Trophoblast cell (in vitro differentiated cells and primary cell): ENCODE measurements at regions not wholly inside any gene's neighbourhood (a gene's known extent, or its start where the extent isn't known, plus 50 kb on each side); places are given as distances from the start of the nearest gene placed in this dataset.

Experiments
- DNase-seq, 2 donors: peaks; one replicate each; pipeline ENCODE4 v3.0.0-alpha.2; 2016
- H2AFZ ChIP-seq: 2 replicates; pipeline ENCODE4 v1.6.1; 2013; ENCODE audit warnings: low read length, moderate library complexity, mild to moderate bottlenecking; ENCODE audit not compliant: insufficient read depth, poor library complexity
- H2AK5ac ChIP-seq: 2 replicates; pipeline ENCODE4 v1.6.1; 2013; ENCODE audit warnings: mild to moderate bottlenecking, low read length
- H2BK120ac ChIP-seq: 2 replicates; pipeline ENCODE4 v1.6.1; 2013; ENCODE audit warnings: low read length, mild to moderate bottlenecking, moderate library complexity; ENCODE audit not compliant: insufficient read depth, poor library complexity
- H2BK12ac ChIP-seq: 2 replicates; pipeline ENCODE4 v1.6.1; 2013; ENCODE audit warnings: mild to moderate bottlenecking, low read length, moderate library complexity
- H2BK5ac ChIP-seq: 2 replicates; pipeline ENCODE4 v1.6.1; 2013; ENCODE audit warnings: low read length, low read depth, moderate library complexity, mild to moderate bottlenecking; ENCODE audit not compliant: poor library complexity
- H3K14ac ChIP-seq: 2 replicates; pipeline ENCODE4 v1.6.1; 2013; ENCODE audit warnings: mild to moderate bottlenecking, low read length
- H3K18ac ChIP-seq: 2 replicates; pipeline ENCODE4 v1.6.1; 2013; ENCODE audit warnings: mild to moderate bottlenecking, low read length
- H3K23ac ChIP-seq: 2 replicates; pipeline ENCODE4 v1.6.1; 2013; ENCODE audit warnings: low read length
- H3K27ac ChIP-seq: 2 replicates; pipeline ENCODE4 v1.5.1; 2013; ENCODE audit warnings: low read depth, mild to moderate bottlenecking, inconsistent platforms, low read length, moderate library complexity
- H3K27me3 ChIP-seq: 2 replicates; pipeline ENCODE4 v1.6.1; 2013; ENCODE audit warnings: inconsistent platforms, mild to moderate bottlenecking, low read length, moderate library complexity; ENCODE audit not compliant: insufficient read depth
- H3K36me3 ChIP-seq, 2 experiments: 1 replicate in 1 of 2; 2 replicates in 1 of 2; pipeline ENCODE4 v1.6.1; 2013; ENCODE audit warnings: low read length in 2 of 2, mild to moderate bottlenecking in 2 of 2, moderate library complexity in 1 of 2; ENCODE audit not compliant: insufficient read depth in 2 of 2, control insufficient read depth in 1 of 2
- H3K4ac ChIP-seq: 2 replicates; pipeline ENCODE4 v1.6.1; 2013; ENCODE audit warnings: low read depth, mild to moderate bottlenecking, low read length, moderate library complexity
- H3K4me1 ChIP-seq, 2 experiments: 1 replicate in 1 of 2; 2 replicates in 1 of 2; pipeline ENCODE4 v1.6.1; 2013; ENCODE audit warnings: low read length in 2 of 2, mild to moderate bottlenecking in 2 of 2, moderate library complexity in 1 of 2; ENCODE audit not compliant: insufficient read depth in 2 of 2, control insufficient read depth in 1 of 2
- H3K4me2 ChIP-seq: 2 replicates; pipeline ENCODE4 v1.6.1; 2013; ENCODE audit warnings: inconsistent platforms, mild to moderate bottlenecking, low read length, moderate library complexity
- H3K4me3 ChIP-seq: 2 replicates; pipeline ENCODE4 v1.5.1; 2013; ENCODE audit warnings: mild to moderate bottlenecking, low read depth, low read length, inconsistent platforms
- H3K79me1 ChIP-seq: one replicate; pipeline ENCODE4 v1.6.1; 2013; ENCODE audit warnings: low read length
- H3K79me2 ChIP-seq: 2 replicates; pipeline ENCODE4 v1.6.1; 2013; ENCODE audit warnings: low read length, mild to moderate bottlenecking; ENCODE audit not compliant: control insufficient read depth, insufficient read depth, poor library complexity
- H3K9ac ChIP-seq: 2 replicates; pipeline ENCODE4 v1.6.1; 2013; ENCODE audit warnings: mild to moderate bottlenecking, low read length
- H3K9me3 ChIP-seq: 2 replicates; pipeline ENCODE4 v1.6.1; 2013; ENCODE audit warnings: low read depth, mild to moderate bottlenecking, control low read depth, inconsistent platforms, low read length; ENCODE audit not compliant: insufficient read depth
- H4K12ac ChIP-seq: 2 replicates; pipeline ENCODE4 v1.6.1; 2013; ENCODE audit warnings: low read depth, mild to moderate bottlenecking, low read length, moderate library complexity
- H4K8ac ChIP-seq: 2 replicates; pipeline ENCODE4 v1.6.1; 2013; ENCODE audit warnings: low read depth, mild to moderate bottlenecking, low read length, moderate library complexity
- H4K91ac ChIP-seq: one replicate; pipeline ENCODE4 v1.6.1; 2013; ENCODE audit warnings: low read depth, mild to moderate bottlenecking, low read length, moderate library complexity
- WGBS: extraction: QIAGEN DNeasy Blood & Tissue Kit; methylation state at CpG from one replicate; pipeline ENCODE4 v1.1.7; 2013; ENCODE audit warnings: missing lambda C conversion rate; ENCODE audit not compliant: insufficient read length, insufficient coverage; ENCODE audit errors: extremely low coverage; 5-methylcytosine and 5-hydroxymethylcytosine counted together

DNA sequence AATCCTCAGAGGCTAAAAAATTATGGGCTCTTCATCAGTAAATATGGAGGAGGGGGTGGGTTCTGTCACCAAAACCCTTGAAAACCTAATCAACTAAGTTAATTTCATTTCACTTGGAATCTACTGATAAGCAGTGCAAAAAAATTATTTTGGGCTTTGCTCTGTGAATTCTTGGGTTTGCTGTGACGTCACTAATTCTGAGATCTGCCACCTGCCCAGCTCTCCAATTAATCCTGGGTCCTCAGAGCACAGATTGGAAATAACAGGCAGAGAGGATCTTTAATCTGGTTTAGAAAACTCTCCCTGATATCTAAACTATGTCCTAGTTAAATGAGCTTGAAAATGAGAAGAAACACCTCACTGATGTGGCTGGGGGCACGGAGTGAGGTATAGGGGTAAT, 903.2 kb downstream of the AACS start:
- no peak overlapping the region for H4K12ac ChIP-seq
- no CpG with 5 or more reads among the region's 2 CpGs for WGBS
- no peak overlapping the region for H4K8ac ChIP-seq

GRCh38 chr12:125971981-125972380, 906.7 kb downstream of the AACS start:
- H2AFZ ChIP-seq = no peak overlapping the region
- H2AK5ac ChIP-seq = no peak overlapping the region
- no peaks in the 10 kb centered on the region for H3K9me3 ChIP-seq
- H3K4me3 ChIP-seq = no peak overlapping the region
- no peaks in the 10 kb centered on the region for H3K79me1 ChIP-seq
- no CpG with 5 or more reads among the region's 3 CpGs for WGBS
- no peak overlapping the region for H3K4ac ChIP-seq
- no peak for DNase-seq
- no peak overlapping the region for H3K14ac ChIP-seq
- no peaks in the 10 kb centered on the region for H3K4me1 ChIP-seq
- no peak overlapping the region for H3K23ac ChIP-seq
- no peak overlapping the region for H3K4me2 ChIP-seq
- H3K79me2 ChIP-seq = no peaks in the 10 kb centered on the region
- no peak overlapping the region for H3K27ac ChIP-seq
- no peak overlapping the region for H4K8ac ChIP-seq
- no peak overlapping the region for H4K12ac ChIP-seq
- H2BK5ac ChIP-seq = no peak overlapping the region
- H3K18ac ChIP-seq = no peak overlapping the region
- H3K36me3 ChIP-seq = no peaks in the 10 kb centered on the region
- no peak overlapping the region for H3K9ac ChIP-seq
- no peak overlapping the region for H4K91ac ChIP-seq
- no peak overlapping the region for H2BK120ac ChIP-seq
- H3K27me3 ChIP-seq = no peaks in the 10 kb centered on the region
- no peak overlapping the region for H2BK12ac ChIP-seq

More for the DNA sequence above, 903.2 kb downstream of the AACS start:
- Histone ChIP-seq H3K79me1 (no peaks in the 10 kb centered on the region), H3K79me2 (no peaks in the 10 kb centered on the region), H3K36me3 (no peaks in the 10 kb centered on the region), H3K18ac (no peak overlapping the region), H2AFZ (no peak overlapping the region), H2BK120ac (no peak overlapping the region), H3K4me3 (no peak overlapping the region), H3K9me3 (no peaks in the 10 kb centered on the region), H2BK12ac (no peak overlapping the region), H4K91ac (no peak overlapping the region), H3K4me2 (no peak overlapping the region), H3K23ac (no peak overlapping the region), H3K4ac (no peak overlapping the region), H3K27ac (no peak overlapping the region), H2AK5ac (no peak overlapping the region), H3K9ac (no peak overlapping the region), H3K4me1 (no peaks in the 10 kb centered on the region), H3K14ac (no peak overlapping the region), H2BK5ac (no peak overlapping the region), H3K27me3 (no peaks in the 10 kb centered on the region)
- no peak for DNase-seq

GRCh38 chr12:125978286-125978685, 913.1 kb downstream of the AACS start:
- WGBS = no CpG with 5 or more reads among the region's 2 CpGs
- Histone ChIP-seq H3K9ac (no peak overlapping the region), H4K8ac (no peak overlapping the region), H3K36me3 (no peaks in the 10 kb centered on the region), H3K27me3 (no peaks in the 10 kb centered on the region), H2BK5ac (no peak overlapping the region), H3K4ac (no peak overlapping the region), H2BK12ac (no peak overlapping the region), H3K4me1 (peaks cover 4% of the 10 kb centered on the region in 2 experiments), H3K4me3 (no peak overlapping the region), H3K79me1 (peaks cover 6% of the 10 kb centered on the region), H3K9me3 (no peaks in the 10 kb centered on the region), H3K79me2 (no peaks in the 10 kb centered on the region), H3K27ac (no peak overlapping the region), H2AFZ (no peak overlapping the region), H3K4me2 (no peak overlapping the region), H2AK5ac (no peak overlapping the region), H4K12ac (no peak overlapping the region), H3K18ac (no peak overlapping the region), H3K23ac (no peak overlapping the region), H2BK120ac (no peak overlapping the region), H4K91ac (no peak overlapping the region), H3K14ac (no peak overlapping the region)
- DNase-seq = no peak

- Histone ChIP-seq H4K12ac (no peak overlapping the region), H3K4me3 (no peak overlapping the region), H2BK120ac (no peak overlapping the region), H3K4me1 (peaks cover 4 to 7% of the 10 kb centered on the region in 2 experiments), H4K8ac (peak overlapping the region; percentile 8), H3K79me2 (no peaks in the 10 kb centered on the region), H3K36me3 (no peaks in the 10 kb centered on the region), H3K79me1 (peaks cover 13% of the 10 kb centered on the region), H3K27ac (no peak overlapping the region), H3K23ac (no peak overlapping the region), H2AFZ (no peak overlapping the region), H2BK12ac (no peak overlapping the region), H3K4ac (no peak overlapping the region), H3K27me3 (no peaks in the 10 kb centered on the region), H3K18ac (no peak overlapping the region), H3K4me2 (no peak overlapping the region), H3K14ac (no peak overlapping the region), H3K9ac (no peak overlapping the region), H3K9me3 (no peaks in the 10 kb centered on the region), H4K91ac (no peak overlapping the region), H2BK5ac (no peak overlapping the region), H2AK5ac (no peak overlapping the region)
- no CpG with 5 or more reads among the region's 7 CpGs for WGBS
- DNase-seq = peak; percentile 14 to 43
Observed at GRCh38 chr12:125981610-125982253, 916.5 kb downstream of the AACS start.
